22Rv1 (cell line): ENCODE measurements at regions not wholly inside any gene's neighbourhood (a gene's known extent, or its start where the extent isn't known, plus 50 kb on each side); places are given as distances from the start of the nearest gene placed in this dataset.

Experiments
- CTCF ChIP-seq: fragments of 450-650 bp; IDR thresholded peaks from 2 replicates; pipeline ENCODE4 v1.5.1; 2017; ENCODE audit warnings: mild to moderate bottlenecking
- ZFX ChIP-seq: fragments of 450-650 bp; IDR thresholded peaks from 2 replicates; pipeline ENCODE4 v1.6.1; 2017; ENCODE audit warnings: antibody characterized with exemption, borderline replicate concordance

DNA sequence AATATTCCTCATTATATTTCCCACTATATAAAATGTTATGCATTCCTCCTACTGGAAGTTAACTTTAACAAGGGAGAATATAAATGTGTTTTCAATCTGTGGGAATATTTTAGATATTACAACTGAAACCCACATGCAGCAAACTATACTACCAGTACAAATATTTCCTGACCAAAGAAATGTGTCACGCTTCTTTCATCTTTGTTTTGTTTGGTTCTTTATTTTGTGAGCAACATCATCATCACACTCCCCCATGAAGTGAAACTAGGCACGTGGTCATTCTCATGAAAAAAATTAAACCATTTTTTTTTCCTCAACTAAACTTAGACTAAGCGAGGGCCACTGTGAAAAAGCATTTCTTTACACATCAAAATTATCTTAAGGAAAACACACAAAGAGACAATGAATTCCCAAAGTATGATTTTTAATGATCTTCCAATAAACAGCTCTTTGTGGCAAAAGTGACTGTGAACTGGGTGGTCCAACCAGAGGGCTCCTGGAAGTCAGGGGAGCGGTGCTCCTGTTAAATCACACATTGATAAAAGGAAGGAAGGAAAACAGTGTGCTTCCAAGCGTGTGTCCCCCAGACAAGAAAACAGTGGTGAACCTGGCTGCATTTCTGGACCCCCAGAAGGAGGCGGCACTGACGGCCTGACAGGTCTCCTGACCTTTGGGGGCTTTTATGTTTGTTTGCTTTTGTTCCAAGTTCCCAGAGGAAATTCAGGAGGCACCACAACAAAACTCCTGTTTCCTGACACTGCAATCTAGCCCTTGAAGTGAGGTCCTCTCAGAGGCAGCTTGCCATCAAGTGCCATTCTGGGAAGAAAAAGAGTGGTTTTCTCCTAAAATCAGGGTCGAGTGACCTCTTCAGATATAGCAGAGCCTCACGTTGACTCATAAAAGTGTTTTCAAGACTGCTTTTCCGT is 166.8 kb upstream of the FOXQ1 start:
- TF ChIP-seq CTCF = no peak
- no peak for TF ChIP-seq ZFX
